GM12874 (cell line): ENCODE measurements at regions not wholly inside any gene's neighbourhood (a gene's known extent, or its start where the extent isn't known, plus 50 kb on each side); places are given as distances from the start of the nearest gene placed in this dataset.

Experiments
- TF ChIP-seq, protein P1 (sequence below): IDR thresholded peaks from 2 replicates; pipeline ENCODE4 v1.5.1; 2011; ENCODE audit warnings: low read depth, mild to moderate bottlenecking, control low read depth, low read length, moderate library complexity; ENCODE audit not compliant: insufficient read depth

DNA sequence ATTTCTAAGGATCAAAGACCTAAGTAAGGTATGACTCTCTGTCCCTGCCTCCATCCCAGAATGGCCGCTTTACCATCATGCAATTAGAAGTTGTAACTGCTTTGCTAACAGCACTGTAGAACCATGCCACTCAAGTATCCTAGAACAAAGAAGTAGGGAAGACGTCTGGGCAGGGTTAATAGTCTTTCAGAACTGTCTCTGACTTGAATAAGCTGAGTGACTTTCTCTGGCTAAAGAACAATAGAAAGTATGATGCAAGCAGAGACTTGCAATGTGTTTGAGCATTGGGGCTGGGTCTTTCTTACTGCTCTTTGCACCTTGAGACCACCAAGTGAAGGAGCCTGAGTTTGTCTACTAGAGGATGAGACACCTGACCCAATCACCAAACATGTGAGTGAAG, 279.6 kb upstream of the JAG1 start:
- TF ChIP-seq, protein P1, sequence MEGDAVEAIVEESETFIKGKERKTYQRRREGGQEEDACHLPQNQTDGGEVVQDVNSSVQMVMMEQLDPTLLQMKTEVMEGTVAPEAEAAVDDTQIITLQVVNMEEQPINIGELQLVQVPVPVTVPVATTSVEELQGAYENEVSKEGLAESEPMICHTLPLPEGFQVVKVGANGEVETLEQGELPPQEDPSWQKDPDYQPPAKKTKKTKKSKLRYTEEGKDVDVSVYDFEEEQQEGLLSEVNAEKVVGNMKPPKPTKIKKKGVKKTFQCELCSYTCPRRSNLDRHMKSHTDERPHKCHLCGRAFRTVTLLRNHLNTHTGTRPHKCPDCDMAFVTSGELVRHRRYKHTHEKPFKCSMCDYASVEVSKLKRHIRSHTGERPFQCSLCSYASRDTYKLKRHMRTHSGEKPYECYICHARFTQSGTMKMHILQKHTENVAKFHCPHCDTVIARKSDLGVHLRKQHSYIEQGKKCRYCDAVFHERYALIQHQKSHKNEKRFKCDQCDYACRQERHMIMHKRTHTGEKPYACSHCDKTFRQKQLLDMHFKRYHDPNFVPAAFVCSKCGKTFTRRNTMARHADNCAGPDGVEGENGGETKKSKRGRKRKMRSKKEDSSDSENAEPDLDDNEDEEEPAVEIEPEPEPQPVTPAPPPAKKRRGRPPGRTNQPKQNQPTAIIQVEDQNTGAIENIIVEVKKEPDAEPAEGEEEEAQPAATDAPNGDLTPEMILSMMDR, result no peak

DNA sequence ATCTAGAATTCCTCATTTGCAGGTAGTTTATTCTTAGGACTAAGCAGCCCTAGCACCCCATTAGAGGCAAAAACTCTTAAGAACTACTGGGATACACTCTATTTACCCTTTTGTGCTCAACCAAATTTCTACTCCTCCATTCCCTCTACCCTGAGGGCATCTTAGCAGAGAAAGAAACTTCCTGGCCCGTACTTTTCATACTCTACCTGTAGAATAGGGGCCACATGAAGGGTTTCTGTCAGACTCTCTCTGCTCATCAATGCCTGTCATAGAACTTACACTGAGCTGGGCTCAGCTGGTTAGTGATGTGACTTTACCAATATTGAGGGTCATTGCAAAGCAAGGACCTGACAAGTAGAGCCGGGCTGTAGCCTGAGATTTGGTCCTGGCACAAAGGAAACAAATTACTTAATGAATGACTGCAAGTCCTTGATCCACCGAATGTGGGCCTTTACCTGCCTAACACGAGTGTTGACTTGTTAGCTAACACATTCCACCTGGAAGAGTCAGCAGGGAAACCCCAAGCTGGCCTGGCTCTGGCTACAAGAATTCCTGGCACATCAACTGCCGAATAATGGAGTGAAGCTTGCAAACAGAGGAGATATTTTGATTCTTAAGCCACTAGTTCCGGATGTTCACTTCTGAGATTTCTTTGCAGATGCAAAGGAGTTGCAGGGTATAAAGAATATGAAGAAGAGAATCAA, 280.5 kb upstream of the JAG1 start:
- TF ChIP-seq, protein P1, result no peak

DNA sequence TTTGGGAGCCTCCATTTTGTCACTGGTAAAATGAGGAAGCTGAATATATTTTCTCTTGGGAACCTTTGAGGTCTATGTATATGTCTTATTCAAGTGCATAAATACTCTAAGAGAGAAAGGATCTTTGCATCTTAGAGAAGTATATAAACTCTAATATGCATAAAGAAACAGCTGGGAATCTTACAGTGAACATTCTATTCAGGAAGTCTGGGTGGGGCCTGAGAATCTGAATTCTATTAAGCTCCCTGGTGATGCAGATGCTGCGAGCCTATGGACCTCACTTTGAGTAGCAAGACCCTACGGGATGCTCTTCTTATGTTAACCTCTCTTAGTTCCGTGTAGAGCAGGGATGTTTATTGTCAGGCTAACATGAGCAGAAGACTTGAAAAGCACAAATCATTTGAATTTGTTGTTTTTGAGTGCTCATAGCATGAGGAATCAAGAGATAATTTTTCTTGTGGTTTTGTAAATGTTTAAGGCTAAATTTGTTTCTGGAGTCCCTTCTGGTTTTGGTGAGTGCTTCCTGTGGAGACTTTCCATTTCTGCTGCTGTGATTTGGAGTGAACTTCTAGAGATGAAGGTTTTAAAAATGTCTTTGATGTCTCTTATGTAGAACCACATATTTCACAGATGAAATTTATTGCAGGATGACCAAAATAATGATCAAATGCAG, 281.2 kb upstream of the JAG1 start:
- TF ChIP-seq, protein P1, result no peak

DNA sequence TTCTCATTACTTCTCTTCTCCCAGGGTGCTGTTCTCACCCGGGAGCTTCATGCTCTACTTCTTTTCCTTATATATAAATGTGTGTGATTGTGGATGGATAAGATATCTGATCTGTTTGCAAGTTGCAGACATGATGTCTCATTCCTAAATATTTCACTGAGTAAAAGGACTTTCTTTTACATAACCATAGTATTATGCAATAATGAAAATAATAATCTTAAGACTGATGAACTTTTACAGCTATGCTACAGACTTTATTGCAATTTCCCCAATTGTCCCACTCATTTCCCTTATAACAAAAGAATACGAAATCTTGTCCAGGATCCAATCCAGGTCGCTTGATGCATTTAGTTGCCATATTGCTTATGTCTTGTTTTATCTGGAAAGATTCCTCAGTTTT, 284.5 kb upstream of the JAG1 start:
- TF ChIP-seq, protein P1, result no peak

DNA sequence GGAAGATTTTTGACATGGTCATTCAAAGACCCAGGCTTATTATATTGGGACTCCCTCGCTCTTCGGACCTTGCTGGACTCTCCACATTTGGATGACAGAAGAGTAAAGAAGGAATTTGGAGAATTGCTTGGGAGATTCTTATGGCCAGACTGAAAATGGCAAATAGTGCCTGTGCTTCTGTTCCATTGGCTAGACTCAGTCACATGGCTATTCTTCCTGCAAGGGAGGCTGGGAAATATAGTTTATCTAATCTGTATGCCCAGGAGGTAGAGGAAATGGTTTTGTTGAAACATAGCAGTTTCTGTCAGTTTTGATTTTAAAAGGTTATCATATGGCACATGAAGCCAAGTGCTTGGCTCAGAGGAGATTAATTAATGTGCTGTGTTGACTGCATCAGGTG, 286.6 kb upstream of the JAG1 start:
- TF ChIP-seq, protein P1, result no peak

DNA sequence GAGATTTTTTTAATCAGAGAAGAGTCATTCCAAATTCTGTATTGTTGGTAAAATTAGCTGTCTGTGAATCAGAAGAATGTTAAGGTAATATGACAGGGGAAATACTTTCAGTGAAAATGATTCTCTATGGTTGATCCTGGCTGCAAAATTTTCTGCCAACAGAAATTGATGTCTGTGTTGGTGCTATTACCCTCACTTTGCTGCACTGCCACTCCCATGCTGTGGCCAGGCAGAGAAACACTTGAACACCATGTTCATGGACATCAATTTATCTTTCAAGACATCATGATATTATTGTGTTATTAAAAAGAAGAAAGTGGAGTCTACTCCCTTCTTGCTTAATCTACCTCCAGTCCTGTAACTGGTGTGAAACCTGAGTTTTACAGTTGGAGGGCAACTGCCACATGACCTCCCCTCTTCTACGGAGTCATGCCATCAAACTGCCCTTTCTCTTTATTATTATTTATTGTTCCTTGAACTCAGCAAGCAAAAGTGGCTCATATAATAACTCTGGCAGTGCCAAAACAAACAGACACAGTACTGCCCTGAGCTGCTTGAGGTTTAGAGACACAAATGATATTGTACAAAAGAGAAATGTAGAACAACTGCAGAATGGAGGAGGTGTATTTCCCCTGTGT, 288.0 kb upstream of the JAG1 start:
- TF ChIP-seq, protein P1, result no peak

DNA sequence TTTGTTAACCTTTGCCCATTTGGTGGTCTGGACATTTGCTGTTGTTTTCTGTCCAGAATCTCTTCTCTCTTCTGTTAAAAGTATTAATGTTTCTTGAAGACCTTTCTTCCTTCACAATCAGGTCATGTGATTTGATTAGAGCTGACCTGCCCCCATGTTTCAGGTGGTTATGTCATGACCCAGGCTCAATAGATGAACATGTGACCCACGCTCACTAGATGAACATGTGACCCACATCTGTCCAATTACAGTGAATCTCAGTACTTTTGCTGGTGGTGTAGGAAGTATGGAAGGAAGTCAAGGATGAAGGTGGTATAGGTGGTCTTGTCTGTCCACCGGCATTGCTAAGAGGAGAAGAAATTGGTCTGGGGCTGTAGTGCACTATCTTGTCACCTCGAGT, 289.1 kb upstream of the JAG1 start:
- TF ChIP-seq, protein P1, result no peak
